HCT116 (cell line): ENCODE measurements at regions not wholly inside any gene's neighbourhood (a gene's known extent, or its start where the extent isn't known, plus 50 kb on each side); places are given as distances from the start of the nearest gene placed in this dataset.

Experiments used
- ATAC-seq: fragments of 200-7000 bp; cut with Tn5 transposase; 2 replicates; pipeline ENCODE4 v1.9.1; 2020; ENCODE audit warnings: mild to moderate bottlenecking, moderate library complexity
- BruUV-seq: library from RNA; stranded (reverse); fragments of 400-500 nt; replicated peaks from 2 replicates; lab custom pipeline; 2021; lab: Mats Ljungman, UMichigan
- CTCF ChIA-PET: fragments of 300-600 bp; sonication (Branson Sonifier 250); formaldehyde crosslinking; loops from one replicate; lab custom pipeline; 2021; ENCODE audit warnings: antibody characterized with exemption; lab: Charles Lee
- POLR2A ChIA-PET: fragments of 300-600, 350-600 bp; sonication (Branson Sonifier 250); formaldehyde crosslinking; loops from one replicate; lab custom pipeline; 2021; ENCODE audit warnings: antibody characterized with exemption; lab: Charles Lee
- RAD21 ChIA-PET, 2 experiments: fragments of 300-600 bp; sonication (Branson Sonifier 250); formaldehyde crosslinking; loops; one replicate each; lab custom pipeline; 2023; ENCODE audit warnings: low total read pairs in 2 of 2; ENCODE audit not compliant: uncharacterized antibody in 2 of 2, unreplicated experiment in 2 of 2, low non-redundant PET in 1 of 2; lab: Charles Lee
- DNase-seq: peaks from one replicate; pipeline ENCODE4 v3.0.0-alpha.2; 2010; ENCODE audit warnings: low read depth, low spot score
- H2AFZ ChIP-seq: fragments of 200-600 bp; shearing (Covaris generic), sonication (generic); 2 replicates; pipeline ENCODE4 v1.6.1; 2017; ENCODE audit warnings: low read depth, mixed run types, mixed read lengths, antibody characterized with exemption, low read length; ENCODE audit not compliant: poor library complexity, severe bottlenecking
- H3K27ac ChIP-seq: 2 replicates; pipeline ENCODE4 v1.5.1; 2012; ENCODE audit warnings: low read depth, low read length
- H3K27me3 ChIP-seq: fragments of 200-600 bp; sonication (generic); 2 replicates; pipeline ENCODE4 v1.6.1; 2016; ENCODE audit warnings: mixed run types, low read length, mixed read lengths; ENCODE audit not compliant: insufficient read depth
- H3K36me3 ChIP-seq, 2 experiments: fragments of 200-500 bp in 1 of 2; fragments of 200-600 bp in 1 of 2; sonication (Bioruptor generic) in 1 of 2; sonication (generic) in 1 of 2; 2 replicates each; pipeline versions ENCODE4 v1.5.1 to v1.6.1; 2014 to 2016; ENCODE audit warnings: low read length in 2 of 2, inconsistent platforms in 1 of 2, mixed read lengths in 1 of 2, mixed run types in 1 of 2; ENCODE audit not compliant: insufficient read depth in 2 of 2, control insufficient read depth in 1 of 2
- H3K4me1 ChIP-seq, 2 experiments: fragments of 200-600 bp in 1 of 2; sonication (generic) in 1 of 2; 2 replicates each; pipeline versions ENCODE4 v1.5.1 to v1.6.1; 2012 to 2017; ENCODE audit warnings: low read length in 2 of 2, inconsistent platforms in 1 of 2, mild to moderate bottlenecking in 1 of 2, mixed read lengths in 1 of 2, mixed run types in 1 of 2, moderate library complexity in 1 of 2; ENCODE audit not compliant: insufficient read depth in 2 of 2, control insufficient read depth in 1 of 2
- H3K4me2 ChIP-seq: fragments of 200-600 bp; sonication (generic); 2 replicates; pipeline ENCODE4 v1.6.1; 2017; ENCODE audit warnings: mixed run types, low read length, mixed read lengths
- H3K4me3 ChIP-seq, 2 experiments: fragments of 200-600 bp in 1 of 2; sonication (generic) in 1 of 2; replicated peaks in 1 of 2; 2 replicates each; pipeline ENCODE4 v1.5.1; 2011 to 2016; ENCODE audit warnings: low read length in 2 of 2, control low read depth in 1 of 2, low read depth in 1 of 2, mild to moderate bottlenecking in 1 of 2, mixed read lengths in 1 of 2, mixed run types in 1 of 2
- H3K79me2 ChIP-seq: fragments of 200-600 bp; sonication (generic); 2 replicates; pipeline ENCODE4 v1.6.1; 2017; ENCODE audit warnings: mild to moderate bottlenecking, mixed run types, low read length, moderate library complexity, mixed read lengths; ENCODE audit not compliant: insufficient read depth
- H3K9ac ChIP-seq: fragments of 200-600 bp; sonication (generic); 2 replicates; pipeline ENCODE4 v1.6.1; 2016; ENCODE audit warnings: low read length, mixed read lengths
- H3K9me2 ChIP-seq: fragments of 200-600 bp; sonication (generic), shearing (Covaris generic); 2 replicates; pipeline ENCODE4 v1.6.1; 2017; ENCODE audit warnings: mixed run types, mild to moderate bottlenecking, moderate library complexity; ENCODE audit not compliant: insufficient read depth
- H3K9me3 ChIP-seq, 2 experiments: fragments of 200-500 bp in 1 of 2; fragments of 200-600 bp in 1 of 2; sonication (Bioruptor generic) in 1 of 2; sonication (generic) in 1 of 2; 2 replicates each; pipeline ENCODE4 v1.6.1; 2014 to 2017; ENCODE audit warnings: low read length in 2 of 2, mixed read lengths in 2 of 2, inconsistent platforms in 1 of 2, low read depth in 1 of 2, mild to moderate bottlenecking in 1 of 2, mixed run types in 1 of 2, moderate library complexity in 1 of 2; ENCODE audit not compliant: control insufficient read depth in 1 of 2, insufficient read depth in 1 of 2
- H4K20me1 ChIP-seq: fragments of 200-600 bp; sonication (generic), shearing (Covaris generic); 2 replicates; pipeline ENCODE4 v1.6.1; 2017; ENCODE audit warnings: mixed run types, mild to moderate bottlenecking, moderate library complexity; ENCODE audit not compliant: insufficient read depth
- ATF3 ChIP-seq: IDR thresholded peaks from 2 replicates; pipeline ENCODE4 v1.6.1; 2012
- CBX3 ChIP-seq: IDR thresholded peaks from 2 replicates; pipeline ENCODE4 v1.6.1; 2012; ENCODE audit warnings: low read depth
- CEBPB ChIP-seq: IDR thresholded peaks from 2 replicates; pipeline ENCODE4 v1.6.1; 2012; ENCODE audit warnings: low read depth
- EGR1 ChIP-seq: IDR thresholded peaks from 2 replicates; pipeline ENCODE4 v1.6.1; 2012; ENCODE audit warnings: low read depth
- ELF1 ChIP-seq: IDR thresholded peaks from 2 replicates; pipeline ENCODE4 v1.6.1; 2012; ENCODE audit warnings: low read depth, borderline replicate concordance
- EZH2 ChIP-seq: fragments of 200-600 bp; sonication (generic); IDR thresholded peaks from 2 replicates; pipeline ENCODE4 v1.6.1; 2017; ENCODE audit warnings: antibody characterized with exemption, mixed run types
- FOSL1 ChIP-seq: IDR thresholded peaks from 2 replicates; pipeline ENCODE4 v1.6.1; 2012; ENCODE audit warnings: low read depth
- JUND ChIP-seq: IDR thresholded peaks from 2 replicates; pipeline ENCODE4 v1.6.1; 2012
- MAX ChIP-seq: IDR thresholded peaks from 2 replicates; pipeline ENCODE4 v1.6.1; 2012
- POLR2A ChIP-seq: IDR thresholded peaks from 2 replicates; pipeline ENCODE4 v1.7.0; 2011; ENCODE audit warnings: borderline replicate concordance; ENCODE audit not compliant: insufficient read depth, insufficient read length; ENCODE audit errors: extremely low read depth
- POLR2AphosphoS5 ChIP-seq: IDR thresholded peaks from 2 replicates; pipeline ENCODE4 v1.6.1; 2011; ENCODE audit warnings: mild to moderate bottlenecking, low read depth, low read length, moderate library complexity
- REST ChIP-seq: IDR thresholded peaks from 2 replicates; pipeline ENCODE4 v1.6.1; 2012; ENCODE audit warnings: low read depth
- SIN3A ChIP-seq: IDR thresholded peaks from 2 replicates; pipeline ENCODE4 v1.6.1; 2012; ENCODE audit warnings: low read depth
- SP1 ChIP-seq: IDR thresholded peaks from 2 replicates; pipeline ENCODE4 v1.6.1; 2012; ENCODE audit warnings: low read depth
- SRF ChIP-seq: IDR thresholded peaks from 2 replicates; pipeline ENCODE4 v1.6.1; 2012; ENCODE audit warnings: low read depth
- YY1 ChIP-seq: IDR thresholded peaks from 2 replicates; pipeline ENCODE4 v1.6.1; 2011; ENCODE audit warnings: low read length, low read depth, moderate library complexity, mild to moderate bottlenecking; ENCODE audit not compliant: insufficient replicate concordance; ENCODE audit errors: extremely low read depth
- ZBTB33 ChIP-seq: IDR thresholded peaks from 2 replicates; pipeline ENCODE4 v1.6.1; 2011; ENCODE audit warnings: mild to moderate bottlenecking, low read length, moderate library complexity; ENCODE audit not compliant: insufficient replicate concordance; ENCODE audit errors: extremely low read depth
- ZFX ChIP-seq: fragments of 450-650 bp; IDR thresholded peaks from 2 replicates; pipeline ENCODE4 v1.6.1; 2017
- ZNF274 ChIP-seq: fragments of 200-500 bp; sonication (Bioruptor generic); IDR thresholded peaks from 2 replicates; pipeline ENCODE4 v1.6.1; 2014; ENCODE audit warnings: mild to moderate bottlenecking, low read depth, low read length, inconsistent platforms
- intact Hi-C: fragments of 100-400 bp; cut with micrococcal nuclease; formaldehyde crosslinking; loops from 2 replicates; pipeline ENCODE4 v1.10.0; 2022

GRCh38 chr3:154921351-154921750, 158.8 kb upstream of the MME start (continued):
- TF ChIP-seq ZBTB33 = no peak
- no peak for TF ChIP-seq EZH2
- no peak for TF ChIP-seq YY1
- TF ChIP-seq SIN3A = no peak
- TF ChIP-seq CEBPB = no peak
- no peak for TF ChIP-seq EGR1
- TF ChIP-seq MAX = no peak
- TF ChIP-seq JUND = no peak
- no peak for TF ChIP-seq CBX3
- no peak for TF ChIP-seq ZNF274

- ATAC-seq (no peak), DNase-seq (no peak)
- no peak overlapping the region for H3K4me3 ChIP-seq
- CTCF ChIA-PET = no interaction called here
- RAD21 ChIA-PET = no interaction called here
- no TSS peak for BruUV-seq
- TF ChIP-seq ATF3 (no peak), EZH2 (no peak), ZBTB33 (no peak), ZFX (no peak), JUND (no peak), SIN3A (no peak), SP1 (no peak), REST (no peak), ELF1 (no peak), SRF (no peak), FOSL1 (no peak), POLR2A (no peak), POLR2AphosphoS5 (no peak)
- TF ChIP-seq, all 23 proteins: peak for 0
- Histone ChIP-seq H3K4me2 (no peak overlapping the region), H3K4me1 (no peaks in the 10 kb centered on the region), H3K27me3 (no peaks in the 10 kb centered on the region), H2AFZ (no peak overlapping the region), H4K20me1 (no peaks in the 10 kb centered on the region), H3K36me3 (no peaks in the 10 kb centered on the region), H3K9me2 (no peaks in the 10 kb centered on the region; the same call in 1 of the 2 replicates), H3K9me3 (no peaks in the 10 kb centered on the region), H3K9ac (no peak overlapping the region), H3K79me2 (no peaks in the 10 kb centered on the region), H3K27ac (no peak overlapping the region)
- intact Hi-C loops = no loop called here
- POLR2A ChIA-PET = no interaction called here
These were observed 160.9 kb upstream of the MME start for GRCh38 chr3:154919226-154919625.
